T-helper 2 cell treated with Interferon-gamma antibody and Interleukin-4, amounts not matched to agents 100 ng/mL and 5 ng/mL, for 36 hours (primary cell): ENCODE measurements at regions not wholly inside any gene's neighbourhood (a gene's known extent, or its start where the extent isn't known, plus 50 kb on each side); places are given as distances from the start of the nearest gene placed in this dataset.

ENCODE experiments used
- intact Hi-C: fragments of 100-400 bp; cut with micrococcal nuclease; formaldehyde crosslinking; loops from one replicate; pipeline ENCODE4 v1.15.1; 2023

DNA sequence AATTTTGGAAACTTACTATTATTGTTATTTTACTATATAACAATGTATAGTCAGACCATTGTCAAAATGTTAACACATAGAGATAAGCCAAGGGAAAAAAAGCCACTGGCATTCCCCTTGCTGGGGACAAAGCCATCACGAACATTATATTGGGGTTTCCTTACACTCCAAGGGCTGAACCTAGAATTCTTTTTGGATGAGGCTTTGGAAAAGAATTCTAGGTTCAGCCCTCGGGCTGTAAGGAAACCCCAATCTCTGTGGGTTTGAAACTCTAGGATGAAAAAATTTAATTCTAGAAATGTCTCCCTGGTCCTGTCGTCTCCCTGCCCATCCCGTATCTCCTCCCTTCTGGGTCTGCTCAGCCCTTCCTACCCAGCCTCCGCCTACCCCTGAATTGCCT is 67.0 kb upstream of the SMAD6 start:
- intact Hi-C loops = loop anchor here (5.0 kb wide), 1 partner anchor 67 kb away; the partner anchor contains the start of gene SMAD6

DNA sequence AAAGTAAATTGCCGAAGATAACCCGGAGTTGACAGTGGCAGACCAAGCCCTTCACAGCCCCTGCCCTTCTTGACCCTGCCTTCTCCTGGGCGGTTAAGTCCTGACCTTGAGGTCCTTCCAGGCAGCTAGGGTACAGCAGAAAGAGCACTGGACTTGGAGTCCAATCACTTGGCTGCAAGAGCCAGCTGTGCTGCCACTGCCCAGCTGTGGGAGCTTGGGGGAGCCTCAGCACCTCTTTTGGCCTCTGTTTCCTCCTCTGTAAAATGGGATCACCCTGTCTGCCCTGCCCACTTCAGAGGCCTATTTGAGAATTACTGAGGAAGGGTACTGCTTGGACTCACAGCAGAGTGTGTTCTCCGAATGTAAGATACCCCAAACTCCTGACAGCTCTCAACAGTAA is 66.2 kb upstream of the SMAD6 start:
- intact Hi-C loops = loop anchor here (5.0 kb wide), 1 partner anchor 66 kb away; the partner anchor contains the start of gene SMAD6

DNA sequence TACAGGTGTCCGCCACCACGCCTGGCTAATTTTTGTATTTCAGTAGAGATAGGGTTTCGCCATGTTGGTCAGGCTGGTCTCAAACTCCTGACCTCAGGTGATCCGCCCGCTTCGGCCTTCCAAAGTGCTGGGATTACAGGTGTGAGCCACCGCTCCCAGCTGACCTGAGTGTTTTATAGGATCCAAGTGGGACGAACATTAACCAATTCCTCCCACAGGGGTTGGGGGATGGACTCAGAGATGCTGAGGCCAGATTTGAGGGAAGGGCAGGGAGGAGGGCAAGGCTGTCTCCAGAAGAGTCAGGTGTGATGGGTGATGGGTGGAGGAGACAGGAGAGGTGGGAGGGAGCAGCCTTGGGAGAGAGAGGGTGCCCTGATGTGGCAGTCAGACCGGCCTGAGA is 65.0 kb upstream of the SMAD6 start:
- intact Hi-C loops = loop anchor here (5.0 kb wide), 1 partner anchor 65 kb away; the partner anchor contains the start of gene SMAD6

DNA sequence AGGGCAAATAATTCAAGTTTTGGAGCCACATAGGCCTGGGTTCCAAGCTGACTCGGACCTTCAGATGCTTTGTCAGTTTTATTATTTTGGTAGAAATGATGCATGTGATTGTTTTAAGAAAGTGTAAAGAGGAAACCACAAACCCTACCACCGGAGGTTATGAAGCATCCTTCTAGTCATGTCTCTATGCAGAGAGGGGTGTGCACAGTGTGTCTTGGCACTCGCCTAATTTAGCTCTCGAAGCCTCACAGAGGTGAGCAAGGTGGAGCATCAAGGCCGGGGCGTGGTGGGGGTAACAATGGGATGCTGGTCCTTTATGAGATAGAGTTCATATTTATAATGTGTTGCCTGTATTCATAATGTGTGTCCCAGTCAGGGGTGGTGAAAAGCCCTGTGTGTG is 63.7 kb upstream of the SMAD6 start:
- intact Hi-C loops = loop anchor here (5.0 kb wide), 1 partner anchor 64 kb away; the partner anchor contains the start of gene SMAD6

DNA sequence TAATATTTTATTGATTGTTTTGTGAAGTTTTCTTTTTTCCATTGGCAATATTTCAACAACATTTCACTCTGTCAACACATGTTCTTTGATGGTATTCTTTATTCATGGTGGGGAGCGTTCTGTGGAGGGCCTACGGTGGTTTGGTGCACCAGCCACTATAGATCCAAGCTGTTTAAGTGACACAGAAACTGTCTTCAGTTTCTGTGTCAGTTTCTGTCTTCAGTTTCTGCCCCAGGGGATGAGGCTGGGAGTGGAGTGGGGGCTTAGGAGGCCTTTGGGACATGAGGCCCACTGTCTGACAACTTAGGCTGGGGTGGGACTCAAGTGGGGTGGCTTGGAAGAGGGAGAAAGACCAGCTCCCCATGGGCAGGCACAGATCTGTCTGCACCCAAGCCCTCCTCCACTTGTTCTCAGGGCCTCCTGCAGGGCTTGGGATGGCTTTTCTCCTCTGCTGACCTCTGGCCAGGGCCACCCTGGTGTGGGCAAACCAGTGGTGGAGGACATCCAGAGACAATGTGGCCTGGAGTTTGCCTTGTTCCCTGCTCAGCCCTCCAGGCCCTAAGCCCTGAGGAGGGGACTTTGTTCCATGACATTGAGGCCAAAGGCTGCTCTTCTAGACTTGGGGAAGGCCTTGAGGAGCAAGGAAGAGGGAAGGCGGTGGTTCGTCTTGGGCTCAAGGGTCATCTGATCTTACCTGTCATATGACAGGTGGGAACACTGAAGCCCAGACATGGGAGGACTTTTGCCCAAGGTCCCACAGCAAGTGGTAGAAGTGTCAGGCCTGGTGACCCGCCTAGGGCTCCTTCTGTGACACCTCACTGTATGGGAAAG is 60.3 kb upstream of the SMAD6 start:
- intact Hi-C loops = no loop called here

DNA sequence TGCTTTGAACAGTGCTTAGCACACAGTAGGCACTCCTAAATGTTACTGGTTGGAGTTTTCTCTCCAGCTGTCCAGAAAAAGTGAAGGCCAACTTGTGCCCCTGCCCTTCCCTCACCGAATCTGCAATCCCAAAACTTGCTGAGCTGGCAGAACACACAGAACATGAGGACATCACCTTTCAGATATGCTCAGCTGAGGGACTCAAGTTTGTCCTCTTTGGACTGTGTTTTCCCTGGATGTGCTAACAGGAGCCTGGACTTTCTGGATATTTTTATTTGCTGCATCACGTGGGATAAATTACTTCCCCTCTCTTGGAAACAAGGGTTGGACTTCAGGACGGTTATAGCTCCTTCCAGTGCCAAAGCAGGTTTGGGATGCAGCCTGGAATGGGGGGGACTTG is 59.5 kb upstream of the SMAD6 start:
- intact Hi-C loops = no loop called here

DNA sequence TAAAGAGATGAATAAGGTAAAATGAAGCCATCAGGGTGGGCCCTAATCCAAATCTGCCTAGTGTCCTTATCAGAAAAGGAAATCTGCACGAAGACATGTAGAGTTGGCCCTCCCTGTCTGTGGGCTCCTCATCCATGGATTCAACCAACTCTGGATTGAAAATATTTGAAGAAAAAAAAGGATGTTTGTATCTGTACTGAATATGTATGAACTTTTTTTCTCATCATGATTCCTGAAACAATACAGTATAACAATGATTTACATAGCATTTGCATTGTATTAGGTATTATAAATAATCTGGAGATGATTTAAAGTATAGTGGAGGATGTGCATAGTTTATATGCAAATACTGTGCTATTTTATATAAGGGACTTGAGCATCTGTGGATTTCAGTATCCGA is 59.0 kb upstream of the SMAD6 start:
- intact Hi-C loops = no loop called here

DNA sequence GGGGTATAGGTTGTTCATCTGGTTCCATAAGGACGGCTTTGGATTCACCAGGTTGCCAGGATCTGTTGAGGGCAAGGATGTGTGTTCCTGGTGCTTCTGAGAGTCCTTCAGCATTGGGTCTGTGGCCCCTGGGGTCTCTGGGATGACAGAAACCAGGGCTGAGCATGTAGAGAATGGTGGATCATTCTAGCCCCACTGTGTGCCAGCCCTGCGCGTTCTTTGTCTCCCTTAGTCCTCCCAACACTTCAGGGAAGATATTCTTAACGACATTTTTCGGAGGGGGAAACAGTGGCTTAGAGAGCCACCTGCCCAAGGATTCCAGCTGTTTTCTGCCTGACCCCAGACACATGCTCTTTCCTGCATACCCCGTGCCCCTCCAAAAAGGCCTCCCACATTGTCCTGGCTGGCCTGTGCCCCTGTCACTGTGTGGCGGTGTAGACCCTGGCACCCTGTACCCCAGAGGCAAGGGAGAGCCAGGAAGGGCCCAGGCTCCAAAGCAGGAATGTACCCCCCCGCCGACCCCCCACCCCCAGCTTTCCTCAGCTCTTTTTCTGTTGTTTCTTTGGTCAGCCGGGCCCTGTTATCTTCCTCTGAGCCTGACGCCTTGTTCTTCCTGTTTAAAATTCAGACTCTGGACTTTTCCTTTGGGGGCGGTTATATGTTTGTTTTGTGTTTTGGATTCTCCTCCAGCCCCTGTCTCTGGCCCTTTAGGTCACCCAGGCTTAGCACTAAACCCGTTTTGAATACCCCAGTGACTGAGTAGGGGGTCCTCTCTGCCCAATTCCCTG is 57.8 kb upstream of the SMAD6 start:
- intact Hi-C loops = no loop called here

DNA sequence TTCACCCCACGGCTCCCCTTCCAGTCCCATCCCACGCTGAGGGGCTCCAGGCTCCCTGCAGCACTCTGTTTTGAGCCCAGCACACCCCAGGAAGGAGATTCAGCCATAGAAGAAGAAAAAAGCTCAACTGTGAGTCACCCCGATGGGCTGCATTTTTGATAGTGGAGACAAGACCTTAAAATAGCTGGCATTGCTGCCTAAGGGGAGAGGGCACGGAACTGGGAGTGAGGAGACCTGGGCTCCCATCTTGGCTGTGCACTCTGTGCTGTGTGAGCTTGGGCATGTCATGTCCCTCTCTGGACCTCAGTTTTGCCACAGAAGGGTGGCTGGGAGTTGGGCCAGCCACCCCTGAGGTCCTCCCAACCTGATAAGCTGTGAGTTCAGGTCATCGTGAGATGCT is 57.2 kb upstream of the SMAD6 start:
- intact Hi-C loops = no loop called here

DNA sequence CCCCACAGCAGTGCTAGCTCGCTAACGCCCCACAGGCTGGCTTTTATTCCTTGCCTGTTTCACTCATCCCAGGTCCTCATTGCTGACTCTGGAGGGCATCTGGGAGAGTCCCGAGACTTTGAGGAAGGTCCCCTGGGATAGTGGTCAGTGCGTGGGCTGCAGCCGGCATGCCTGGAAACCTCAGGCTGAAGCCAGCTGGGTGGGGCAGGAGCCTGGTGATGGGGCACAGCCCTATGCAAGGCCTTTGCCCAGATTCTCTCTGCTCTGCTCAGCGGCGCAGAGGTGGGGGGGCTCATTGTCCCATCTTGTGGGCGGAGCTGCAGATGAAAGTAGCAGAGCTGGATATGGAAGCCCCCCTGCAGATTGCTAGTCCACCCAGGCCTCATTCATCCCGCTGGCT is 55.7 kb upstream of the SMAD6 start:
- intact Hi-C loops = no loop called here

DNA sequence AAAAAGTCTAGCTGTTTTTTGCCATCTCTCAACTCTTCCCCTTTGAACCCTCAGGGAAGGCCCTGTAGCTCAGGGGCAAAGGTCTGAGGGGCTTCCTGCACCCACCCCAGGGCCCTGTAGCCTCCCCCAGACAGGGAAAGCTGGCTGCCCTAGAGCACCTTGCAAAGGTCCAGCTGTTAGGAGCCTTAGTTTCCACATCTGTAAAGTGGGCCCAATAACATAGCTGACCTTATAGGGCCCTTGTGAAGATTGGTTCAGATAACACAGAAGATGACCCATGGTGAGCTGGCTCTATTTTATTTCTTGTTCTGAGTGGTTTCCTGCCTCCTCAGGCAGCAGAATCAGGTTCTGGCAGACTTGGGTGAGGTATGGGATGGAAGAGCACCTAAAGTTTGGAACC is 55.2 kb upstream of the SMAD6 start:
- intact Hi-C loops = no loop called here

DNA sequence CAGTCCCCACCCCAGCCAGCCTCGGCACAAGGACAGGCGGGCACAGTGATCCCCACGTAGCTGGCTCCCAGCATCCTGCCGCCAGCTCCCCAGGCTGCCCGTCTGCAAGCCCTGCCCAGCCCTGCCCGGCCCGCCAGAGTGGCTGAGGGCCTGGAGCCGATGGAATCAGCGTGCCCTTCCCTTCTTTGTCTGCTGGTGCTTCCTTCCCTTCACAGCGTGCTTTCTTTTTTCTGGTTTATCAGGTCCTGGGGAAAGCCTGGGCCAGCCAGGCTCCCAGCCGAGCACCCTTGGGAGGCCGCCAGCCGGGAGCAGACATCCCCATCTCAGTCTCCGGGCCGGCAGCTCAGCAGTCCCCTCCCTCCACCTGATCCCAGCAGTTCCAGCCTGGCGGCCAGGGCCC is 54.7 kb upstream of the SMAD6 start:
- intact Hi-C loops = no loop called here

DNA sequence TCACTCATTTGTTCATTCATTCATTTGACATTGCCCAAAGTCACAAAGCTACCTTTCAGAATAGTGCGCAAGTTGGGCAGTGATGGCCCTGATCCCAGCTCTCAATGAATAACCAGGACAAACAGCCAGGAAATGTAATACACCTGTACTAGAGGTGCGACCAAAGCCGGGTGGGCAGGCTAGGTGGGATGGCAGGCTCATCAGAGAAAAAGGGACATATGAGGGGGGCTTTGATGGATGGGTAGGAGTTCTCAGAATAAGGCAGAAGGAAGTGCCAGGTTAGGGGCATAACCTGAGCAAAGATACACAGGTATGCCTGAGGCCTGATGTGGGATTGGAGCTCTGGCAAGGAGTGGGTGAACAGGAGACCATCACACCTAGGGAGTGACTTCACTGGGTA is 53.4 kb upstream of the SMAD6 start:
- intact Hi-C loops = no loop called here

DNA sequence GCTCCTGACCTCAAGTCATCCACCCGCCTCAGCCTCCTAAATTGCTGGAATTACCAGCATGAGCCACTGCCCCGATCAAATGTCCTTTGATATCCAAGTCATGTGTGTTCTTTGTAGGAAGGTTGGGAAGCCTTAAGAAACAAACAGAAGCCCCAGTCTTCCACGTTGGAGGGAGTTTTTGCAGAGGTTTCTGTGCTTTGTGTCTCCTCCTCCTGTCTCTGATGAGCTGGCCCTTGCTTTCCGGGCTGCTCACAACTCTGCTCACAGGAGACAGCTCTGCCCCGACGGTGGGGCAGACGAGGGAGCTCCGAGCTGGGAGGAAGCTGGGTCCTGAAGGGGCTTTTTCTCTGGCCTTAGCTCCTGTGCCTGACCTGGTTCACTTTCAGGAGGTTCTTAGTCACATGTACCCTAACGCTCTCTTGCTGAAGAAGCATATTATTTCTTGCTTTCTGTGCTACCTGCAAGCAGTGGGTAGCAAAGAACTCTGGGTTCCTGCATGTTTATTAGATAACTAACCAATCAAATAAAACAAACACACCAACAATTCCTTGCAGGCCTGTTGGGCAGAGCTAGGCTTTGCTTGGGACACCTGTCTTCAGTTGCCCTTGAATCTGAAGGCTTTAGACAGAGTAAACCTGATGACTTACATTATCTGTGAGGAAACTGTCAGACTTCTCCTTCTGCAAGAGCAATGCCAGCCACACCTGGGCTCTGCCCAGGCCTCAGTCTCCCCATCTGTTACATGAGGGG is 52.6 kb upstream of the SMAD6 start:
- intact Hi-C loops = no loop called here

DNA sequence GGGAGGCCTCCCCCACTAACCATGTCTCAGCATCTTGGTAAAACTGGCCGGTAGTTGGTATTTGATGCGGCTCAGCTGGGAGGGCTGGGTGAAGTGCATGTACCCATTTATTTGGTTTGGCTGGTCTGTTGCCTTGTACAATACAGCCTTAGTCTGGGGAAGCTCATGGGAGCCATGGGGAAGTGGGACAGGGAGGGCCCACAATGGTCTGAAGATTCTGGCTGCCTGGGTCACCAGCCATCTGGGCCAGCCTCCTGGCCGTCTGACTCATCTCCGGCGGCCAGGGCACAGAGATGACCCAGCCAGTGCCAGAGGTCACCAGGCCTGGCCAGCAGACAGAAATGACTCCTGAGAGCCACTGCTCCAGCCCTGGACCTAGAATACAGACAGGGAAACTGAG is 51.6 kb upstream of the SMAD6 start:
- intact Hi-C loops = no loop called here

DNA sequence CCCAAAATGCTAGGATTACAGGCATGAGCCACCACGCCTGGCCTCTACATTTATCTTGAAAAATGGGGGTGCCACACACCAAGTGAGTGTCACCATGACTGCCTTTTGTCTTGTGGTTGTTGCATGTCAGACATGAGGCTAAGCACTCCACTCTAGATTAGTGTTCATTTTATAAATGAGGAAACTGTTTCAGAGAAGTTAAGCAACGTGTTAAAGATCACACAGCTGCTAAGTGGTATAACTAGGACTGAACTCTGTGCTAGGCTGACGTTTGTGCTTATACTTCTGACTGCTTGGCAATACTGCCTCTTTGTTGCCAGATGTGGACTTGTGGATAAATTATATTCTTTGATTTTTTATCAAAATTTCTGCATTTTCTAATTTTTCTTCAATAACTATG is 50.8 kb upstream of the SMAD6 start:
- intact Hi-C loops = no loop called here

DNA sequence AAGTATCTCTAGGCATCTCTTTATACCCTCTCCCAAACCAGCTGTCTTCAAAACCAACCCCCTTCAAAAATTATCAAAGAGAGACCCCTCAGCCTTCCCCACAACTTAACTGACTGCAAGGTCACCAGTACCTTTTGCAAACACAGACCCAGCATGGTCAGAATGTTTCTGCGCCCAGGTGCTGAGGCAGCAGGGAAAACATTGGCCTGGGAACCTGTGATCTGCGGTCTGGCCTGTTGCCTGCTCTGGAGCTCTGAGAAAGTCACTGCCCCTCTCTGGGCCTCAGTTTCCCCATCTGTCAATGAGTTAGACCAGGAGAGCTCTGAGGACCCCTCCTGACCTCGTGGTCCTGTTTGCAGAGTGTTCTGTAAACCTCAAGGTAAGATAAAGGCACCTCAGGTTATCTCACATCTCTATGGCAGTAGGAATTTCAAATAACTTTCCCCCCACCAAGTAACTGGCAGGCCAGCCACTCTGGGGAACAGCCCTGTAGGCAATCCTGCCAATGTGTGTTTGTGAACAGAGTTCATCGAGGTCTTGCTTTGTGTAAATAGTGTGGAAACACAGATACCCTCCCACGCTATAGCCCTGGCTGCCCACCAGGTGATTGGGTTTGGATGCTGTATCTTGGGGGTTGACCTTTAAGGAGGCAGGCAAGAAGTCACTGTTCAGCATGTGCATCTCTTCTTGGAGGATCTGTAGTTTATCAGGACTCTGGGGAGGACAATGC is 50.0 kb upstream of the SMAD6 start:
- intact Hi-C loops = no loop called here
